ENCODE measurements at regions not wholly inside any gene's neighbourhood (a gene's known extent, or its start where the extent isn't known, plus 50 kb on each side); places are given as distances from the start of the nearest gene placed in this dataset.

DNA sequence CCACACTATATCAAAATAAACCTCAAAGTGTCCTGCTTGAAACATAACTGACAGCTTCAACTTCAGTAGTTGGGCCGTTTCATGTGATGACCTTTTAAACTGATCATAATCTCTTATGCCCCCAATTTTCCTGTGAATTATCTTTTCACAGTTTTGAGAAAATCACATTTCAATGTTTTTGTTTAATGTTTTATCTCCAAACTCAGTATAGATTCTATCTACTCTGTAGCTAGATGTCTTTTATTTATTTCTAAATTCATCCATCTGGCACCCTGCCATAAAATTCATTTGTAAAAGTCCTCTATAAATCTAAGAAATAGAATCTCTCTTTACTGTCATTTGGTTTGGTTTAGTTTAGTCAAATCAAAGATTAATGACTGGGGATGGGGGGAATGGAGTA, 557.3 kb downstream of the ANKRD50 start:
- TF ChIP-seq YY1 (IDR thresholded peaks at IDR 0.05; ENCODE audit: insufficient read depth, insufficient read length) (no peak), ZNF274 (IDR thresholded peaks at IDR 0.05; ENCODE audit: low read depth, low read length) (no peak)

Data from NT2/D1 (cell line).